Dedifferentiated amniotic fluid mesenchymal stem cell (primary cell): ENCODE measurements at regions not wholly inside any gene's neighbourhood (a gene's known extent, or its start where the extent isn't known, plus 50 kb on each side); places are given as distances from the start of the nearest gene placed in this dataset.
"Not testable (repeated sequence)": the region's sequence is repeated elsewhere in the genome, so short reads cannot be mapped to it uniquely, and the experiment has no call there.

Experiments used
- DNase-seq: peaks from one replicate; pipeline ENCODE4 v3.0.0-alpha.2; 2016; ENCODE audit errors: extremely low spot score

DNA sequence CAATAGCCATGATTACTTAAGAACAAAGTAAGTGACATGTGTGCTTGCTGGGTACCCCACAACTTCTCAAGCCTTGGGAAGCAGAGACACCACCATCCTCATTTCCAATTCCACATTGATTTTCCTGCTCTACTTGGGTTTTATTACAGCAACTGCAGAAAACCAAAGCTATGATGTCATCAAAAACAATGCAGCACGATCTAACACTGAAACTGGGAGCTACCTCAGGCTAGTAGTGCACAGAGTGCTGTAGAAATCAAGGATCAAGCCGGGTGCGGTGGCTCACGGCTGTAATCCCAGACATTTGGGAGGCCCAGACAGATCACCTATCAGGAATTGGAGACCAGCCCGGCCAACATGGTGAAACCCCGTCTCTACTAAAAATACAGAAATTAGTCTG is 174.4 kb upstream of the MSX2 start:
- no peak for DNase-seq

DNA sequence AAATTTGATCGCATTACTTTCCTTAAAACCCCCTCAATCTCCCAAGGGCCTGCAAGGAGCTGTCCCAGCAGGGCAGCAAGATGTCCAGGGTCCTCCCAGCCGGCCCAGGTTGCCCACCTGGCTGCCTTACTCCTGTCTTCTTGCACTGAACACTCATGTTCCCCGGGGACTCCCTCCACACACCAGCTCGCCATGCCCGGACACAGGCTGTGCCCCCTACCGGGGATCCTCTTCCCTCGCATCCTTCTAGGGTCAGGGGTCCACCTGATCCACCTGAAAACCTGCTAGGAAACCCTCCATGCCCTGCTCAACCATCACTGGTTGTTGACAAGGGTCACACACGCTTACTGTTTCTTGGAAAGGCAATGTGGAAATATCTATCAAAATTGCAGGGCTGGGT is 172.0 kb upstream of the MSX2 start:
- no peak for DNase-seq

DNA sequence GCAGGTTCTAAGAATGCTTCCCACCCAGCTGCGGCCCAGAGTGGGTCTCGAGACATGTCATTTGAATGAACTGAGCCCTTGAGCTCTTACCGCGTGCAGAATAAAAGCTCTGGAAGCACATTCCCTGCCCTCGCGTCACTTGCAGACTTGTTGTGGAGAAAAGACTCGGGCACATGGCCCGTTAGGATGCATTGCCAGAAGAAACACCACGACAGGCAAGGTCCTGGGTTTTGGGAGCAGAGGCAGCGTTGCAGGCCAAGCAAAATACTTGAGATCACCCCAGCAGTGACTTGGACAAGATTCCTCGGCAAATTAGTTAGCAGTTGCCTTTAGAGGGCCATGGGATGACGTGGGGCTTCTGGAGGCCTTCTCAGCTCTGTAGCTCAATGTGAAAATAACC is 170.8 kb upstream of the MSX2 start:
- DNase-seq: no peak

DNA sequence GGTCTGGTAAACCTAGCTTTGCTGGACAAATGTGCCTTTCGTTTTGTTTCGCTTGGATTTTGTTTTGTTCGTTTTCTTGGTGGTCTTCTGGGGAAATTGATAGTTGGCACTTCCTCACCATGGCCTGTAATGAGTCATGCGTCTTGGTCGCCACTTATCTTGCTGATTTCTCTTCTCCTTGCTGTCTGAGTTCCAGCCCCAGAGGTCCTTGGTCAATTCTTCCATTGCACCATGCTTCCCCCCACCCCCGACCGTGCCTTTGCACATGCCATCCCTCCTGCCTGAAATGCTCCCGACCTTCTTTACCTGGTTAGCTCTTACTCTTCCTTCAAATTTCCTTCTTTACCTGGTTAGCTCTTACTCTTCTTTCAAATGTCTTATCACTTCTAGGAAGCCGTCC is 168.7 kb upstream of the MSX2 start:
- no peak for DNase-seq

DNA sequence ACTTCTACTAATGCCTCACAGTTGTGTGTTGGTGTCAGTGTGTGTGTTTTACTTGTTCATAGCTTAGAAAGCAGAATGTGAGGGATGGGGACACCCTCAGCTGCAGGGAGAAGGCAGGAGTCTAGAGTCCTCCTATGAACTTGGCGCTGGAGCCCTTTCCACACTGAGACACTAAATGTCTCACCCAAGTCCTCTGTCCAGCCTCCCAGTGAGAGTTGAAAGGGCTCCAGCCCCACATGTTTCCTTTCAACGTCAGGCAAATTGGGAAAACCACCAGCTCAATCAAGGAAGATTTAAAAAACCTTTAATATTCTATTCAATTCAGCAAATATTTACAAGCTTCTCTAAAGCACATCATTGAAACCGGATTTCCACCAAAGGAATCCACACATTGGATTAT is 167.6 kb upstream of the MSX2 start:
- DNase-seq: no peak

DNA sequence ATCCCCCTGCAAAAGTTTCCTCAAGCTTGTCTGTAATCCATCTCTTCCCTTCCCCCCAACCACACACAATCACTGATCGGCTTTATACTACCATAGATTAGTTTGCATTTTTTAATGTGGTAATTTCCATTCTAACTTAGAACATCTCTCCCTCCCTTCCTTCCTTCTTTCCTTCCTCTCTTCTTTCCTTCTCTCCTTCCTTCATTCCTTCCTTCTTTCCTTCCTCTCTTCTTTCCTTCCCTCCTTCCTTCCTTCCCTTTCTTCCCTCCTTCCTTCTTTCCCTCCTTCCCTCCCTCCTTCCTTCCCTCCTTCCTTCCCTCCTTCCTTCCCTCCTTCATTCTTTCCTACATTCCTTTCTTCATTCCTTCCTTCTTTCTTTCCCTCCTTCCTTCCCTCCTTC is 166.2 kb upstream of the MSX2 start:
- DNase-seq: no peak

DNA sequence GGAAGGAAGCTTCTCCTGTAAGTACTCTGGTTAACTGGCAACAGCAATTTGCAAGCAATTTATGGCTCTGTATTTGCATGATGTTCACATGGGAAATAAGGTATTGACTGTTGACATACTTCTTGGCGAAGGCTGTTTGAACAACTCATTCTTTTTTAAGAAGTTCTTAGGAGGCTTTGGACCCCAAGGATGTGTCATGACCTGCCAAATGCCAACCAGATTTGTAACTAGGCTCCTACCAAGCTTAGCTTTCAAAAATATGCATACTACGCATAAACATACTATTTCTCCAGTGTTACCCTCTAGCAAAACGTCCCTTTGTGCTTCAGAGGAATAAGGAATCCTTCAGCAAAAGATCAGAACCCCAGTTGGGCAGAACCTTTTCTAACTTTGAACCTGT is 165.2 kb upstream of the MSX2 start:
- DNase-seq: no peak

DNA sequence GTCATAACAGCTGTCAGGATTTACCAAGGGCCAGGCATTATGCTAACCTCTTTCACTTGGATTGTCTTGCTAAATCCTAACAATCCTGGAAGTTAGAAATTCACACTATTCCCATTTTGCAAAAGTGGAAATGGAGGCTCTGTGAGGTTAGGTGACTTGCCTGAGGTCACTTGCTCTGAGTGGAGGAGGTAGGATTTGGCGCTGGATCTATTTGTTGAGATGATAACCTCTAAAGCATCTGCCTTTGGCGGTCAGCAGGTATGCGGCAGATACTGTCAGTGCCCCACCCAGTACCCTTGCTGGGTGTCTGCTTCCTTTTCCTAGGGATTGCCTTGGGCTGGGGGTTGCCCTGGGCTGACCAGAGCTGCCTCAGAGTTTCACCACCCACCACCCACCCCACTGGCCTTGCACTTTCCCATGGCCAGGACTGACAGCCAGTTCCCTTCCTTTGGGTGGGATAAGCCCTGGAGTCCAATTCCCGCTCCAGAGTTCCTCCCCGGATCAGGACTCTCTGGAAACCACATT is 164.8 kb upstream of the MSX2 start:
- DNase-seq: no peak

DNA sequence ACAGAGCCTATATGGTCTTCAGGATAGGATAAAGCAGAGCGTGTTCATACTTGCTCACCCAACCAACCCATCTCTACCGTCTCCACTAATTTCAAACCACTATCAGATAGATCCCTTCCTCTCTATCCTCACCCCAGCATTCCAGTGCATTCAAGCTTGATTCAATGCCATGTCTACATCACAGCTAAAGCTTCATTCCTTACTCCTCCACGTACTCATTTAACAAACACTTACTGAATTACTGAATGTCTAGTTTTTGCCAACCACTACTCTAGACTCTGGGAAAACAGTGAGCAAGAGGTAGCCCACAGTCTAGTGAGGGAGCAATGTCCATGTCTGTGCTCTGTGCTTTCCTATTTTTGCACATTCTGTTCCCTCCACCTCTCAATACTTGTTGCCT is 163.5 kb upstream of the MSX2 start:
- DNase-seq: no peak

DNA sequence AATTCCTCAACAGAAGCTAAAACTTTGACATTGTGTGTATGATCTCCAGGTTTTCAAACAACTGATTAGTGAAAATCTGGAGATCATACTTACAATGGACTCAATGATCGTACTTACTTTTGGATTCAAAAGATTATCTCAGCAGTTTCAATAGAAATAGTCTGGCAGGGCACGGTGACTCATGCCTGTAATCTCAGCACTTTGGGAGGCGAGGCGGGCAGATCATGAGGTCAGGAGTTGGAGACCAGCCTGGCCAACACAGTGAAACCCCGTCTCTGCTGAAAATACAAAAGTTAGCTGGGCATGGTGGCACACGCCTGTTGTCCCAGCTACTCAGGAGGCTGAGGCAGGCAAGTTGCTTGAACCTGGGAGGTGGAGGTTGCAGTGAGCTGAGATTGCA is 161.3 kb upstream of the MSX2 start:
- DNase-seq: not testable (repeated sequence)

DNA sequence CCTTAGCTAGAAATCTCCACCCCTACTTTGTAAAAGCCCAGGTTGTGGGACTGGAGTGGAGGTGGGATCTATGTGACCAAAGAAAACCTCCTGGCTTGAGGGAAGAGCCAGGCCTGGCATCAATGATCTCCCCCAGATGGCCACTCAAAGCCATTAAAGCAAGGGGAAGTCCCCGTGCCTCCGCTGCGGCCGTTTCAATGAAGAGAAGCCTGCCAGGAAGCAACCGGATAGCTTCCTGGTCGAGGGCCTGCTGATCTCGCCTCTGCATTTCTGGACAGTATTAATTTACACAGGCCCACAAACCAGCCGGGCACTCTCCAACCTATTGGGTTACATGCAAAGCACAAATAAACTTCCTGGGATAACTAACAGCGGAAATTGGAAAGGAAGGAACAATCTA is 160.5 kb upstream of the MSX2 start:
- no peak for DNase-seq

DNA sequence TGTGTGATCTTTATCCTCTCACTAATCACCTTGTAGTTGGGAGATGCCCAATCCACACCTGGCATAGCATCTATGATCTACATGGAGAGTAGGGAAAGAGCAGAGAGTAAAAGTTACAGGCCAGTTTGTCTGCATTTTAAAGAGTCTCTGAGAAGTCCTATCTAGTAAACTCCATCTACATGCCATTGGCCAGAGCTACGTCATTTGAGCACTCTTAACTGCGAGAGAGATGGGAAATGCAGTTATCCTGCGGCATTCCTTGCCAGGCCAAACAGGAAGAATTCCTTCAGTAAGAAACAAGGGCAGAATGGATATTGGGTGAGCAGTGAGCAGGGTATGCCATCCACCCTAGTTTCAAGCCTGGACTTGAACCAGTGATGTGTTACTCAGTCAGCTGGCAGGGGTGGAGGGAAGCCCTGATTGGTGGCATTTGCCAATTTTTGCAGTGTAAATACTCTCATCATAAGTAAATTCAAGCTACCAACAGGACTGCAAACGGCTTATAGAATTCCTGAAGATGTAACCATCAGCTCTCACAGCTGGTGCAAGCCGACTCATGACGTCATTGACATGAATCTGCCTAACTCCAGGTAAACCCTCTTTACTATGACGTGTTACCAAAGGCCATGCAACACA is 156.8 kb upstream of the MSX2 start:
- DNase-seq: no peak

DNA sequence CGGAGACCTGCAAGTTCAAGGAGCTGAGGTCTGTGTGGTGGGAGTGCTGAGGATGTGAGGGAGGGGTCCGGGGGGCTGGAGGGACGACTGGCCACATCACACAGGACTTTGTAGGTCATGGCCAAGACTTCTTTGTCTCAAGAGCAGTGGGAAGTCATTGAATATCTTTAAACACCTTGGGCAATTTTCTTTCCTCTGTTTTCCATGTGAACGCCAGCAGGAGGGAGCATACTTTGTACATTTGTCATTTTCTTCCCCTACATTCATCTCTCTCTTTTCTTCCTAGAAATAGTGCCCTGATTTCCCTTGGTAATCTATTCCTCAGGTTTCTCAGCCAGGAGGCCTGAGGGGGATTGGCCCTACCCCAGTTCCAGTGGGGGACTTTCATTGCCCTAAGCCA is 153.7 kb upstream of the MSX2 start:
- DNase-seq: no peak

DNA sequence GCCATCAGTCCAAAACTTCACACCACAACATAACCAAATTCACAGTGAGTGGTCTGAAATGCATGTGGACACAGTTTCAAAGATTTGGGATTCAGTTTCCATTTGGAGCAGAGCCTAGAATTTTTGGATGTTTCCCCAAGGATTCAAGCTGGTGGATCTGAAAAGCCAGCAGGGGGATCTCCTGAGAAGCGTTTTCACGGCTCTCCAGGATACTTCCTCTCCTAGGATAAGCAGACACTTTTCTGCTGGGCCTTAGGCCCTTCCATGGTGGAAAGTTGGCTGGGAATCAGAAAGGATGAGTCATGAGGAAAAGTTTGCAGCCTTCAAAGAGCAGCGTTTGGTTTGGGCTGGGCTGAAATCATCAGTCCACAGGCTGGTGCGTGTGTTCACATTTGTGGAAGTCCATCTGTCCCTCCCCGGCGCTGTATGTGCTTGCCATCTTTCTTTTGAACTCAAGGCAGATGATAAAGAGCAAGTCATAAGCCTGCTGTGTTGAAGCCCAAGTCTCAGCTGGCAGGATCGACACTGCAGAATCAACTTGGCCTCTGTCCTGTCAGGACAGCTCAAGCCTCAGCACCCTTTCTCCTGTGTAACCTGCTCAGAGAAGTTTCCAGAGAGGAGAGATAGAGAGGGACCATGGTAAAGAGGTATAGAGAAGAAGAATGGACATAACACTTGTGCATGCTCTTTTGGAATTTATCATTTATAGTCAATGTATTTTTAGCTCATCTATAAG is 152.6 kb upstream of the MSX2 start:
- DNase-seq: peak; percentile 90

DNA sequence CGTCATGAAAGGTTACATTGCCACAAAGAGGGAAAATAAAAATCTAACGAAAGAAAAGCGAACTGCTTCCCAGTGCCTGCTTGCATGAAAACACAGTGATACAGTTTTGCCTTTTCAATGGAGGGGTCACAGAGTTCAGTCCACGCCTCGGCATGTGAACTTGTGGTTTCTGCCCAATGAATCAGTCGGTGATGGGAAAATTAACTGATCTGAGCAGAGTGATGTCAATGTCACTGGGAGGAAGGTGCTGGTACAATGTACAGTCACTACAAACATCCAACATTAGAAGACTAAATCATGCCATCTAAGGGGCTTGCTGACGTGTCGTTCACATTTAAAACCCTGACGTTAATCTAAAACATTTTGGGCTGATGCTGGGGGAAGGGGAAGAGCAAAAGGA is 151.8 kb upstream of the MSX2 start:
- DNase-seq: no peak

DNA sequence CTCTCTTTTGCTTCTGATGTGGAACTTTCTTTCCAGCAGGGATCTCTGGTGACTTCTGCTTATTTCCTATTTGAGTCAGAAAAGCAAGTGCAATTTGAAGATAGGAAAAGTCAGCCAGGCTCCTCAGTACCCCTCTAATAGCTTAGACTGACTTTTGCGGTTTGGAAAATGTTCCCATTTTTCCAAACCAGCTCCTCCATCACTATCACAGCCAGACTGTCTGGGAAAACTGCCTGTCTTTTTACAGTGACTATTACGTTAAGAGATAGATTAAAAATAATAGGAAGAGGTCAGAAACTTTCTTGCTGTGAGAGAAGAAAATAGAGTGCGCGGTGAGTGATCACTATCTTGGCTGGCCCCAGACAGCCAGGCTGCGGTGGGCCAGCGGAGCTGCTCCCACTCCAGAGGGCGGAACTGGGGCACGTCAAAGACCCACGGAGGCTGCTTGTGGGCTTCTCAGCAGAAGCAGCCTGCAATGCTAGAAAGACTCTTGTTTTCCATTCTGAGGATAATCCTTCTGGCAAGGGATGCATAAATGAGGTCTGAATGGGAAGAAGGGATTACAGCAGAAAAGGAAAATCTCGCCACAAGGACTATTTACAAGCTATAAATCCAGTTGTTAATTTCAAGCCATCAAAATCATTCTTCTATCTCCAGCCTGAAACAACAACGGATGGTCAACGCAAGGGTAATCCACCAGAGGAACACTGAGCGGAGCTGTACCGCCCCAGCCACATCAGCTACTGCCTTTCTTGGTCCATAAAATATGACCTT is 151.0 kb upstream of the MSX2 start:
- DNase-seq: no peak

DNA sequence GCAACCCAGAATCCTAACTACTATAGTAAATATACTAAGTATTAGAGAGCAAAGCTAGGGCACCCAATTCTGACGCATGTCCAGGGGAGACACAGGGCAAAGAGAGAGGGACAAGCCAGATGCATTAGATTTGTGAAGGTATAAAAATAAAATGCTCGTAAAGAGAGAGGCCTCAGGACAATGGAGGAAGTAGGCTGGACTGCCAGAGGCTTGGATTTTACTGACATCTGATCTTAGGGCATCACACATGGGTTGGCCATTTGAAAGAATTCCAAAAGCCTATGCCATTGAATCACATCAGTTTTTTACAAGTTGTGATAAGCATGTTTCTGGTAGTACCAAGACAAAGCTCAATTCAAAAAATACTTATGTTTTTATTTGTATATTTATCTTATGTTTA is 149.3 kb upstream of the MSX2 start:
- DNase-seq: no peak

DNA sequence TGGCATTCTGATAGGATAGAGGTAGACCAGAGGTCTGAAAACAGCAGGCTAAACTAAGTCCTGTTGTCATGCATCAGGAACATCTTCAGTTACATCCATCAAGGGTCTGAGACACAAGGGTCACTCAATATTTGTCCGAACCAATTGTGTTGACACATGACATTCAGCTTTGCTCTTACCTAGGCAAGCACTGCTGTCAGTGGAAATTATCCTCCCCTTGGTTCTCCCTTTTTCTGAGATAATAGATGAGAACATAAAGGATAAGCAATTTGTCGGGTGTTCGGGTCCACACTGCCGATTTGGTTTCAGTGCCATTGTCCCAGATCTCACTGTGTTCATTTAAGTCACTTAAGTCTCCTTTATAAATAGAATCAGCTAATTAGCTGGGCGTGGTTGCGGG is 148.3 kb upstream of the MSX2 start:
- no peak for DNase-seq

DNA sequence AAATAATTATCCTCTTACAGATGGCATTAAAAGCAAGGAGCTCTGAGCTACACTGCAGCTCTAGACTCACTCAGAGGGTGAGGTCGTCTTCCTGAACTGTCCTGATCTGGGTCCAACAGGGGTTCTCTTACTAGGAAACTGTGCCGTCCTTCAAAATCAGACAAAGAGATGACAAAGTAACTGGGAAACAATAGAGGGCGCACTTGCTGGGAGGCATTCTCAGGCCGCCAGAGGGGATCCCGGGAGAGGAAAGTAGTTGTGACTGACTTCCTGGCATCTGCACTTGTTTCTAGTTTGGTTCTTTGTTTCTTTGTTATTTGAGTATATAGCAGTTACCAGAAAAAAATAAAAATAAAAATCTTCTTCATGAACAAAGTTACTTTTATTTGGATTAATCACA is 142.9 kb upstream of the MSX2 start:
- DNase-seq: no peak

DNA sequence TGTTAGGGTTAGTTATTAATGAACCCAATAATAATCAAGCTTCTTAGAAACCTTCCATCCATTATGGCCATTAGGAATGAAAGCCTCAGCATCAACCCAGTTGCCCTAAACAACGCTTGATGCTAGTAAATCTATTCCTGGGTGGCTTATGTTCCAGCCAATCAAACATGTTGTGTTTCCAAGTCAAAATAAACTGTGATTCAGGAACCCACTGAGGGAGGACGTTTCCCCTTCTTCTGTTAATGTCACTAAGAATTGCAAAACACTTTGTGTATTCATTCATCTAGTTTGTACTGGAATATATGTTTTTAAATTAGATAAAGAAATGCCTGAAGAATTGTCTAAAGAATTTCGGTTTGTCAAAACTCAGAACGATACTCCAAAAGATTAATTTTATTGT is 142.5 kb upstream of the MSX2 start:
- DNase-seq: no peak

DNA sequence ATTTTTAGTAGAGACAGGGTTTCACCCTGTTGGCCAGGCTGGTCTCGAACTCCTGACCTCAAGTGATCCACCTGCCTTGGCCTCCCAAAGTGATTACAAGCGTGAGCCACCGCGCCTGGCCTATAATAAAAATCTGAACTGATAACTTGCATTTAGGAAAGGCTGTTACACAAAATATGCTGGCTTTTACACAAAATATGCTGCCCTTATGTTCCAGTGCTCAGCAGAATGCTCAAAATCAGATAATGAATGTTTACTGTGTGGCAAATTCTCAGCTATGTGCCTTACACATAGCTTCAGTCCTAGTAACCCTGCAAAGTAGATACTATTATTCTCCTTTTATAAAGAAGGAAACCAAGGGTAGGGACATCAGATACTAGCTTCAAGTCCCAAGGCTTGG is 141.3 kb upstream of the MSX2 start:
- DNase-seq: no peak

DNA sequence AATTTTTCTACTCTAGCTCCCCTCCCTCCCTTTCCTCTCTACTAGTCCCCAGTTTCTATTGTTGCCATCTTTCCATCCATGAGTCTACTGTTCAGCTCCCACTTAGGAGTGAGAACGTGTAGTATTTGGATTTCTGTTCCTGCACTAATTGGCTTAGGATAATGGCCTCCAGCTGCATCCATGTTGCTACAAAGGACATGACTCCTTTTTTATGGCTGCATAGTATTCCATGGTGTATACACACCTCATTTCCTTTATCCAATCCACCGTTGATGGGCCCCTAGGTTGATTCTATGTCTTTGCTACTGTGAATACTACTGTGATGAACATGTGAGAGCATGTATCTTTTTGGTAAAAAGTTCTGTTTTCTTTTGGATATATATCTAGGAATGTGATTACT is 138.9 kb upstream of the MSX2 start:
- no peak for DNase-seq

DNA sequence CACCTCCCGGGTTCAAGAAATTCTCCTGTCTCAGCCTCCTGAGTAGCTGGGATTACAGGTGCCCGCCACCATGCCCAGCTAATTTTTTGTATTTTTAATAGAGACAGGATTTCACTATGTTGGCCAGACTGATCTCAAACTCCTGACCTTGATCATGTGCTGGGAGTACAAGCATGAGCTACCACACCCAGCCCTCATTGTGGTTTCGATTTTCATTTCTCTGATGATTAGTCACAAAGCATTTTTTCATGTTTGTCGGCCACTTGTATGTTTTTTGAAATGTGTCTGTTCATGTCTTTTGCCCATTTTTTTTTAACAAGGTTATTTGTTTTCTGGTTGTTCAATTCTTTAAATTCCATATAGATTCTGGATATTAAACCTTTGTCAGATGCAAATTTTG is 138.2 kb upstream of the MSX2 start:
- not testable (repeated sequence) for DNase-seq
